ENCODE measurements at regions not wholly inside any gene's neighbourhood (a gene's known extent, or its start where the extent isn't known, plus 50 kb on each side); places are given as distances from the start of the nearest gene placed in this dataset.

DNA sequence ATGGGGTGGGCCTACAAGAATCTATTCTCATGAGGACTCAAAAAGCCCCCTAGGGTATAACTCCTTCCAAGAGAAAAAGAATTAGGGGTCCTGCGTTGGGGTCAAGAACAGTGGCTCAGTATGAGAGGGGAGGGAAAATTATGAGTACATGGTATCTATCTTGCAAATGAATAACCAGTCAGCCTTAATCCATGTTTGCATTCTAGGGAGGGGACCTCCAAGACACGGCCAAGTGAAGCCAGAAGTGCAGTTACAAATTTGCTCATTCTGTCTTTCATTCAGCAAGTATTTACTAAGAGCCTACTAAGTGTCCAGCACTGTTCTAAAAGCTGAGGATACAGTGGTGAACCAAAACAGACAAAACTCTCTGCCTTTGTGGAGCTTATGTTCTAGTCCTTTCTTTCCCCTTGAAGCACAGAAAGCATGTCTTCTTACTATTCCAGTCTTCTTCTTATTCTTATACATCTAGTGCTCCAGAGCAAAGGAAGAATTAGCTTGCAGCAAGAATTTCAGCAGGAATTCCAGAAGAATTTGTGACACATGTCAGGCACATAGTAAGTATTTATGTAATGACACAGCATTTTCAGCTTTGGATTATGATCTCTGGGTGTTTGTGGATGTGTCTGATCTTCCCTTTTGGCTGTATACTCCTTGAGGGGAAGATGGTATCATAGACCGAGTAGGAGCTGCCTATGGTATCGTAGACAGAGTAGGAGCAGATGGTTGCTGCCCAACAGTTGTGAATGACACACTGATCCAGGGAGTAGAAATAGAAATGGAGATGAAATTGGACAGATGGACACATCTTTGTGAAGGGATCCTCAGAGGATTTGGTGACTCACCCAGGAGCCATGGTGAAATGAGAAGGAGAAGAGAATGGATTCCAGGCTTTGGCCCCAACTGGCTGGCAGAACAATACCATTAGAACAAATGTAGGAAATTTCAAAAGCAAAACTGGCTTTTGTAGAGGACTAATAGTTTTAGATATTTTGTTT, 75.9 kb downstream of the COQ2 start:
- Histone ChIP-seq H3K36me3 (ENCODE audit: control insufficient read depth, insufficient read depth, low read length) (no peaks in the 10 kb centered on the region), H2BK20ac (ENCODE audit: low read depth, low read length) (peak overlapping the region; percentile 86), H3K79me1 (ENCODE audit: low read depth in 1 of 2, low read length in 2 of 2) (no peaks in the 10 kb centered on the region), H3K27ac (ENCODE audit: insufficient read depth, low read length) (no peak overlapping the region), H3K4me2 (ENCODE audit: low read depth, low read length) (no peak overlapping the region), H3K23ac (ENCODE audit: low read depth, low read length) (no peak overlapping the region), H3K4me1 (ENCODE audit: control insufficient read depth, insufficient read depth, low read length) (peaks cover 2% of the 10 kb centered on the region), H3K4me3 (ENCODE audit: insufficient read depth, low read depth, low read length) (no peak overlapping the region), H3K9ac (ENCODE audit: low read depth, low read length) (no peak overlapping the region), H3K18ac (ENCODE audit: low read depth, low read length) (peak overlapping the region; percentile 68), H3K4ac (ENCODE audit: low read depth, low read length) (peak overlapping the region; percentile 67), H4K20me1 (ENCODE audit: insufficient read depth, low read length) (no peaks in the 10 kb centered on the region), H2BK5ac (ENCODE audit: low read depth, low read length, poor library complexity, severe bottlenecking) (peak overlapping the region; percentile 44), H2AK9ac (replicated peaks; ENCODE audit: low read depth, low read length, poor library complexity) (peak overlapping the region; percentile 75), H3K14ac (replicated peaks; ENCODE audit: low read depth, low read length) (peak overlapping the region; percentile 43), H3K9me1 (ENCODE audit: insufficient read depth, low read length) (no peaks in the 10 kb centered on the region), H3K9me3 (ENCODE audit: control insufficient read depth, insufficient read depth, low read length) (peaks cover 16% of the 10 kb centered on the region), H2BK120ac (ENCODE audit: low read depth, low read length) (peak overlapping the region; percentile 60), H2AK5ac (ENCODE audit: low read depth, low read length) (peak overlapping the region; percentile 96; the same call in 1 of the 2 replicates), H3K56ac (ENCODE audit: extremely low read depth, insufficient read depth, low read length) (no peak overlapping the region; the same call in 1 of the 2 replicates), H3K27me3 (ENCODE audit: control insufficient read depth, insufficient read depth, low read length) (peaks cover 4% of the 10 kb centered on the region; the same call in 1 of the 2 replicates), H4K5ac (ENCODE audit: low read depth, low read length) (peak overlapping the region; percentile 64; the same call in 1 of the 2 replicates), H2BK15ac (ENCODE audit: low read depth, low read length) (peak overlapping the region; percentile 95; the same call in 2 of the 3 replicates), H4K8ac (ENCODE audit: low read depth in 2 of 2, low read length in 2 of 2) (peak overlapping the region in 1 of 2 experiments; percentile 82; a peak in 2 of 4 replicates), H2AFZ (replicated peaks; ENCODE audit: low read length, poor library complexity) (peak overlapping the region; percentile 73), H4K91ac (ENCODE audit: insufficient read depth, low read depth, low read length) (peak overlapping the region; percentile 65)
- in situ Hi-C loops (cut with MboI; ENCODE audit: low sequenced_read_pairs), result no loop called here
- intact Hi-C loops (cut with micrococcal nuclease), result loop anchor here (2.0 kb wide), 1 partner anchor 44 kb away; no protein-coding TSS in a partner anchor
- WGBS, 2 experiments (ENCODE audit: extremely low coverage in 2 of 2, insufficient read length in 1 of 2), result 100% methylated on average over 1 of the region's 4 CpGs; no CpG with 5 or more reads in 1 of the 2 experiments
- dilution Hi-C loops (cut with HindIII; ENCODE audit: low sequenced_read_pairs, unreplicated experiment), result no loop called here
- DNase-seq (no peak), ATAC-seq (ENCODE audit: low read depth) (no peak)
- BruUV-seq (replicated peaks), result no TSS peak
- TF ChIP-seq, protein P1, sequence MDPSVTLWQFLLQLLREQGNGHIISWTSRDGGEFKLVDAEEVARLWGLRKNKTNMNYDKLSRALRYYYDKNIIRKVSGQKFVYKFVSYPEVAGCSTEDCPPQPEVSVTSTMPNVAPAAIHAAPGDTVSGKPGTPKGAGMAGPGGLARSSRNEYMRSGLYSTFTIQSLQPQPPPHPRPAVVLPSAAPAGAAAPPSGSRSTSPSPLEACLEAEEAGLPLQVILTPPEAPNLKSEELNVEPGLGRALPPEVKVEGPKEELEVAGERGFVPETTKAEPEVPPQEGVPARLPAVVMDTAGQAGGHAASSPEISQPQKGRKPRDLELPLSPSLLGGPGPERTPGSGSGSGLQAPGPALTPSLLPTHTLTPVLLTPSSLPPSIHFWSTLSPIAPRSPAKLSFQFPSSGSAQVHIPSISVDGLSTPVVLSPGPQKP (IDR thresholded peaks at IDR 0.05; ENCODE audit: borderline replicate concordance, low read depth, low read length), result no peak
- TF ChIP-seq FOS (IDR thresholded peaks at IDR 0.05; ENCODE audit: low read depth, low read length) (no peak), NFE2L2 (IDR thresholded peaks at IDR 0.05; ENCODE audit: low read depth, low read length) (peak; percentile 34; the same call in 1 of the 2 replicates), POLR2A (IDR thresholded peaks at IDR 0.05; ENCODE audit: low read depth, low read length) (no peak), RFX5 (IDR thresholded peaks at IDR 0.05; ENCODE audit: low read depth, low read length) (no peak), SMC3 (IDR thresholded peaks at IDR 0.05; ENCODE audit: low read depth, low read length) (no peak), CEBPB (IDR thresholded peaks at IDR 0.05; ENCODE audit: low read depth, low read length) (no peak)
- ChIA-PET POLR2A (ENCODE audit: unreplicated experiment) (no interaction called here), CTCF (no interaction called here)

Measured in IMR-90 (cell line).